Ishikawa (cell line): ENCODE measurements at regions not wholly inside any gene's neighbourhood (a gene's known extent, or its start where the extent isn't known, plus 50 kb on each side); places are given as distances from the start of the nearest gene placed in this dataset.

Source experiments
- CEBPB ChIP-seq: IDR thresholded peaks from 2 replicates; pipeline ENCODE4 v1.6.1; 2012
- CREB1 ChIP-seq: IDR thresholded peaks from 2 replicates; pipeline ENCODE4 v1.6.1; 2012; ENCODE audit warnings: low read depth
- EGR1 ChIP-seq: IDR thresholded peaks from 2 replicates; pipeline ENCODE4 v1.6.1; 2012
- EP300 ChIP-seq: IDR thresholded peaks from 2 replicates; pipeline ENCODE4 v1.6.1; 2012; ENCODE audit warnings: borderline replicate concordance
- FOXM1 ChIP-seq: IDR thresholded peaks from 2 replicates; pipeline ENCODE4 v1.6.1; 2012; ENCODE audit warnings: low read depth, borderline replicate concordance
- MAX ChIP-seq: IDR thresholded peaks from 2 replicates; pipeline ENCODE4 v1.6.1; 2012
- NFIC ChIP-seq: IDR thresholded peaks from 2 replicates; pipeline ENCODE4 v1.6.1; 2012
- RAD21 ChIP-seq: IDR thresholded peaks from 2 replicates; pipeline ENCODE4 v1.6.1; 2012; ENCODE audit warnings: low read depth
- REST ChIP-seq: IDR thresholded peaks from 2 replicates; pipeline ENCODE4 v1.6.1; 2012; ENCODE audit warnings: low read depth, mild to moderate bottlenecking
- TAF1 ChIP-seq: IDR thresholded peaks from 2 replicates; pipeline ENCODE4 v1.6.1; 2012; ENCODE audit warnings: low read depth, mild to moderate bottlenecking
- TEAD4 ChIP-seq: IDR thresholded peaks from 2 replicates; pipeline ENCODE4 v1.6.1; 2012
- USF1 ChIP-seq: IDR thresholded peaks from 2 replicates; pipeline ENCODE4 v1.6.1; 2012
- YY1 ChIP-seq: IDR thresholded peaks from 2 replicates; pipeline ENCODE4 v1.6.1; 2012; ENCODE audit warnings: low read depth
- ZBTB7A ChIP-seq: IDR thresholded peaks from 2 replicates; pipeline ENCODE4 v1.6.1; 2012; ENCODE audit warnings: low read depth

GRCh38 chr3:132880986-132881385 is 157.2 kb upstream of the TMEM108 start:
- TF ChIP-seq TAF1 (no peak), CEBPB (no peak), CREB1 (no peak), NFIC (no peak), EGR1 (no peak), REST (no peak), MAX (no peak), YY1 (no peak), TEAD4 (no peak), EP300 (no peak), FOXM1 (no peak), RAD21 (no peak), ZBTB7A (no peak), USF1 (no peak)
